Liver (tissue), 8 donors: ENCODE measurements at regions not wholly inside any gene's neighbourhood (a gene's known extent, or its start where the extent isn't known, plus 50 kb on each side); places are given as distances from the start of the nearest gene placed in this dataset.

ENCODE experiments used
- DNase-seq: peaks from one replicate; pipeline ENCODE4 v3.0.0-alpha.2; 2017; ENCODE audit warnings: low spot score
- H3K27ac ChIP-seq, 2 donors: one replicate each; pipeline ENCODE4 v1.7.0; 2013; ENCODE audit warnings: inconsistent platforms in 2 of 2, low read length in 2 of 2, control low read depth in 1 of 2, low read depth in 1 of 2, mild to moderate bottlenecking in 1 of 2
- H3K27me3 ChIP-seq, 4 donors: one replicate each; pipeline versions ENCODE4 v1.6.1 to v1.7.0; 2013; ENCODE audit warnings: low read length in 3 of 4, inconsistent platforms in 1 of 4, mild to moderate bottlenecking in 1 of 4, moderate library complexity in 1 of 4; ENCODE audit not compliant: control insufficient read depth in 4 of 4, insufficient read depth in 4 of 4
- H3K36me3 ChIP-seq, 4 donors: one replicate each; pipeline versions ENCODE4 v1.6.1 to v1.7.0; 2013; ENCODE audit warnings: low read length in 3 of 4, mild to moderate bottlenecking in 3 of 4, low read depth in 1 of 4, moderate library complexity in 1 of 4; ENCODE audit not compliant: control insufficient read depth in 4 of 4, insufficient read depth in 3 of 4
- H3K4me1 ChIP-seq, 4 donors: one replicate each; pipeline versions ENCODE4 v1.6.1 to v1.7.0; 2013; ENCODE audit warnings: low read length in 3 of 4, mild to moderate bottlenecking in 3 of 4, moderate library complexity in 1 of 4; ENCODE audit not compliant: control insufficient read depth in 4 of 4, insufficient read depth in 4 of 4
- H3K4me3 ChIP-seq, 3 donors: one replicate each; pipeline versions ENCODE4 v1.6.1 to v1.7.0; 2013; ENCODE audit warnings: low read length in 3 of 3, control low read depth in 1 of 3, low read depth in 1 of 3, mild to moderate bottlenecking in 1 of 3
- H3K9ac ChIP-seq, 2 donors: one replicate each; pipeline ENCODE4 v1.7.0; 2013; ENCODE audit warnings: low read length in 2 of 2, mild to moderate bottlenecking in 2 of 2, moderate library complexity in 2 of 2, control low read depth in 1 of 2, low read depth in 1 of 2
- H3K9me3 ChIP-seq, 4 donors: one replicate each; pipeline versions ENCODE4 v1.6.1 to v1.7.0; 2013; ENCODE audit warnings: low read length in 3 of 4; ENCODE audit not compliant: control insufficient read depth in 4 of 4
- ATF3 ChIP-seq: IDR thresholded peaks from 2 replicates; pipeline ENCODE4 v1.6.1; 2016; ENCODE audit warnings: antibody characterized with exemption
- CTCF ChIP-seq: fragments of 150-350 bp; IDR thresholded peaks from 2 replicates; pipeline ENCODE4 v1.5.1; 2017; ENCODE audit warnings: improper control_type of control experiment, low read depth, low read length; ENCODE audit not compliant: missing input control
- EGR1 ChIP-seq, 2 donors: IDR thresholded peaks; 2 replicates each; pipeline ENCODE4 v1.6.1; 2016 to 2018; ENCODE audit warnings: antibody characterized with exemption in 2 of 2, low read depth in 2 of 2
- HNF4A ChIP-seq, 2 donors: conservative IDR thresholded peaks; 2 replicates each; pipeline ENCODE4 v1.6.1; 2016; ENCODE audit warnings: antibody characterized with exemption in 2 of 2, mild to moderate bottlenecking in 2 of 2
- JUND ChIP-seq, 2 donors: IDR thresholded peaks; 2 replicates each; pipeline ENCODE4 v1.6.1; 2016; ENCODE audit warnings: antibody characterized with exemption in 2 of 2
- NR2F2 ChIP-seq: IDR thresholded peaks from 2 replicates; pipeline ENCODE4 v1.6.1; 2016; ENCODE audit warnings: antibody characterized with exemption
- RAD21 ChIP-seq, 2 donors: IDR thresholded peaks; 2 replicates each; pipeline ENCODE4 v1.6.1; 2016; ENCODE audit warnings: antibody characterized with exemption in 2 of 2, mild to moderate bottlenecking in 2 of 2
- REST ChIP-seq: IDR thresholded peaks from 2 replicates; pipeline ENCODE4 v1.6.1; 2016; ENCODE audit warnings: antibody characterized with exemption, mild to moderate bottlenecking
- RXRA ChIP-seq, 2 donors: IDR thresholded peaks; 2 replicates each; pipeline ENCODE4 v1.6.1; 2017 to 2018; ENCODE audit warnings: antibody characterized with exemption in 2 of 2, mild to moderate bottlenecking in 1 of 2
- SP1 ChIP-seq: IDR thresholded peaks from 2 replicates; pipeline ENCODE4 v1.6.1; 2018; ENCODE audit warnings: antibody characterized with exemption, mild to moderate bottlenecking
- TAF1 ChIP-seq: conservative IDR thresholded peaks from 2 replicates; pipeline ENCODE4 v1.6.1; 2016; ENCODE audit warnings: antibody characterized with exemption, mild to moderate bottlenecking
- WGBS: extraction: QIAGEN DNeasy Blood & Tissue Kit; methylation state at CpG from one replicate; pipeline ENCODE4 v1.1.7; 2013; 5-methylcytosine and 5-hydroxymethylcytosine counted together
- TF ChIP-seq, protein P1 (sequence below): IDR thresholded peaks from 2 replicates; pipeline ENCODE4 v1.6.1; 2016; ENCODE audit warnings: antibody characterized with exemption
- donor health status: healthy.
- donor health status: healthy.
- donor health status: healthy.
- donor health status: healthy.
- donor health status: healthy.

GRCh38 chr20:48265791-48266190 is 480.5 kb upstream of the SULF2 start:
- H3K4me3 ChIP-seq = no peak overlapping the region
- no peaks in the 10 kb centered on the region for H3K27me3 ChIP-seq
- H3K36me3 ChIP-seq = no peaks in the 10 kb centered on the region
- H3K9ac ChIP-seq = no peak overlapping the region
- TF ChIP-seq ATF3 (no peak), TAF1 (no peak), EGR1 (IDR thresholded peaks at IDR 0.05; ENCODE audit: low read depth in 2 of 2) (no peak), NR2F2 (no peak), RAD21 (IDR thresholded peaks at IDR 0.05) (no peak), REST (no peak)
- H3K9me3 ChIP-seq = no peaks in the 10 kb centered on the region
- WGBS = 81% methylated on average over 7 of the region's 7 CpGs
- H3K4me1 ChIP-seq = no peaks in the 10 kb centered on the region
- no peak overlapping the region for H3K27ac ChIP-seq
- DNase-seq = no peak

DNA sequence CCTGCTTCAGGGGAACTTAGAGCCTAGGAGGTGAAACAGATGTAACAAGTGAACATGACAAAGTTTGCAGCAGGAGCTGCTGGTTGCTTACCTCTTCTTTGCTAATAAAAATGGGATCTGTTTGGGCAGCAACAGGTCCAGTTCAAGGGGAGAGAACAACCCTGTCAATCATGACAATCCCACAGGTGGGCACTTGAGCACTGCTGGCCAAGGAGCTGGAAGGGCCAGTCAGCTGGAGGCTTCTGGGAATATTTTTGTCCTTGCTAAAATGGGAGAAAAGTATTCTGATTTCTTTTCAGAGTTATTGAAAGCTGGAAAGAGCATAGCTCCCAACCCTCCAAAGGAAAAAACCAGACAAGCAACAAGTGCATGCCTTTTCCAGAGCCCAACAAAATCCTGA is 477.7 kb upstream of the SULF2 start:
- H3K27ac ChIP-seq = no peak overlapping the region
- no peak overlapping the region for H3K9ac ChIP-seq
- H3K27me3 ChIP-seq = no peaks in the 10 kb centered on the region
- TF ChIP-seq REST (no peak), TAF1 (no peak), RXRA (IDR thresholded peaks at IDR 0.05) (no peak), HNF4A (conservative IDR thresholded peaks at IDR 0.05) (no peak), SP1 (no peak)
- no peaks in the 10 kb centered on the region for H3K36me3 ChIP-seq
- no peaks in the 10 kb centered on the region for H3K9me3 ChIP-seq
- no peak overlapping the region for H3K4me3 ChIP-seq
- H3K4me1 ChIP-seq = no peaks in the 10 kb centered on the region
- no peak for DNase-seq

- no peak overlapping the region for H3K4me3 ChIP-seq
- H3K27me3 ChIP-seq = no peaks in the 10 kb centered on the region
- no peak overlapping the region for H3K27ac ChIP-seq
- H3K36me3 ChIP-seq = no peaks in the 10 kb centered on the region
- 73% methylated on average over 7 of the region's 7 CpGs for WGBS
- no peak for DNase-seq
- H3K4me1 ChIP-seq = no peaks in the 10 kb centered on the region
- no peak overlapping the region for H3K9ac ChIP-seq
- no peaks in the 10 kb centered on the region for H3K9me3 ChIP-seq
- TF ChIP-seq, protein P1, sequence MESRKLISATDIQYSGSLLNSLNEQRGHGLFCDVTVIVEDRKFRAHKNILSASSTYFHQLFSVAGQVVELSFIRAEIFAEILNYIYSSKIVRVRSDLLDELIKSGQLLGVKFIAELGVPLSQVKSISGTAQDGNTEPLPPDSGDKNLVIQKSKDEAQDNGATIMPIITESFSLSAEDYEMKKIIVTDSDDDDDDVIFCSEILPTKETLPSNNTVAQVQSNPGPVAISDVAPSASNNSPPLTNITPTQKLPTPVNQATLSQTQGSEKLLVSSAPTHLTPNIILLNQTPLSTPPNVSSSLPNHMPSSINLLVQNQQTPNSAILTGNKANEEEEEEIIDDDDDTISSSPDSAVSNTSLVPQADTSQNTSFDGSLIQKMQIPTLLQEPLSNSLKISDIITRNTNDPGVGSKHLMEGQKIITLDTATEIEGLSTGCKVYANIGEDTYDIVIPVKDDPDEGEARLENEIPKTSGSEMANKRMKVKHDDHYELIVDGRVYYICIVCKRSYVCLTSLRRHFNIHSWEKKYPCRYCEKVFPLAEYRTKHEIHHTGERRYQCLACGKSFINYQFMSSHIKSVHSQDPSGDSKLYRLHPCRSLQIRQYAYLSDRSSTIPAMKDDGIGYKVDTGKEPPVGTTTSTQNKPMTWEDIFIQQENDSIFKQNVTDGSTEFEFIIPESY = no peak
- no peak for TF ChIP-seq JUND (IDR thresholded peaks at IDR 0.05)
- TF ChIP-seq SP1 = no peak
- no peak for TF ChIP-seq ATF3
- TF ChIP-seq CTCF = no peak
- TF ChIP-seq EGR1 (IDR thresholded peaks at IDR 0.05; ENCODE audit: low read depth in 2 of 2) = no peak
- TF ChIP-seq REST = no peak
These were observed 477.2 kb upstream of the SULF2 start for GRCh38 chr20:48262466-48262865.
